Activated T-cell treated with anti-CD3 and anti-CD28 coated beads, Interleukin-2, amount 50 U/mL, for 4 hours (primary cell): ENCODE measurements at regions not wholly inside any gene's neighbourhood (a gene's known extent, or its start where the extent isn't known, plus 50 kb on each side); places are given as distances from the start of the nearest gene placed in this dataset.

Source experiments
- ATAC-seq, 2 donors: fragments of 200-7000 bp; cut with Tn5 transposase; one replicate each; pipeline ENCODE4 v1.10.0; 2021
- DNase-seq: peaks from one replicate; pipeline ENCODE4 v3.0.0-alpha.2; 2020
- H3K27me3 Mint-ChIP-seq: one replicate; pipeline ENCODE4 v1.8.0; 2021; ENCODE audit warnings: low read depth, mixed read lengths
- H3K36me3 Mint-ChIP-seq: one replicate; pipeline ENCODE4 v1.8.0; 2022; ENCODE audit warnings: mixed read lengths; ENCODE audit not compliant: insufficient read depth
- H3K4me1 Mint-ChIP-seq: one replicate; pipeline ENCODE4 v1.8.0; 2021; ENCODE audit warnings: low read depth, mixed read lengths
- H3K4me3 Mint-ChIP-seq: one replicate; pipeline ENCODE4 v1.8.0; 2021; ENCODE audit warnings: mild to moderate bottlenecking, moderate library complexity, mixed read lengths
- H3K9me3 Mint-ChIP-seq: one replicate; pipeline ENCODE4 v1.8.0; 2021; ENCODE audit warnings: mixed read lengths

- DNase-seq: peak; percentile 38
- Mint-ChIP-seq H3K4me3 (no peak overlapping the region), H3K9me3 (no peaks in the 10 kb centered on the region), H3K36me3 (no peaks in the 10 kb centered on the region), H3K4me1 (no peaks in the 10 kb centered on the region), H3K27me3 (peaks cover 4% of the 10 kb centered on the region)
- ATAC-seq: peak; percentile 35 to 37
Measured at GRCh38 chr11:135075740-135076139, 663.7 kb upstream of the B3GAT1 start.

GRCh38 chr11:135074397-135074998 lies 662.5 kb upstream of the B3GAT1 start:
- DNase-seq: no peak
- no peaks in the 10 kb centered on the region for H3K9me3 Mint-ChIP-seq
- ATAC-seq: no peak
- H3K27me3 Mint-ChIP-seq: peaks cover 6% of the 10 kb centered on the region
- H3K36me3 Mint-ChIP-seq: no peaks in the 10 kb centered on the region
- no peak overlapping the region for H3K4me3 Mint-ChIP-seq
- no peaks in the 10 kb centered on the region for H3K4me1 Mint-ChIP-seq

GRCh38 chr11:135073870-135074269 lies 661.8 kb upstream of the B3GAT1 start:
- H3K36me3 Mint-ChIP-seq: no peaks in the 10 kb centered on the region
- DNase-seq (no peak), ATAC-seq (peak in 1 of 2 donors; percentile 27)
- no peaks in the 10 kb centered on the region for H3K9me3 Mint-ChIP-seq
- no peaks in the 10 kb centered on the region for H3K4me1 Mint-ChIP-seq
- H3K27me3 Mint-ChIP-seq: peaks cover 10% of the 10 kb centered on the region
- no peak overlapping the region for H3K4me3 Mint-ChIP-seq

- Mint-ChIP-seq H3K9me3 (no peaks in the 10 kb centered on the region), H3K4me3 (no peak overlapping the region), H3K27me3 (peaks cover 12% of the 10 kb centered on the region), H3K36me3 (no peaks in the 10 kb centered on the region), H3K4me1 (no peaks in the 10 kb centered on the region)
- DNase-seq: no peak
- no peak for ATAC-seq
Measured at GRCh38 chr11:135073381-135073780, 661.3 kb upstream of the B3GAT1 start.

- no peaks in the 10 kb centered on the region for H3K4me1 Mint-ChIP-seq
- no peaks in the 10 kb centered on the region for H3K36me3 Mint-ChIP-seq
- H3K27me3 Mint-ChIP-seq: peaks cover 24% of the 10 kb centered on the region
- H3K9me3 Mint-ChIP-seq: no peaks in the 10 kb centered on the region
- no peak for DNase-seq
- H3K4me3 Mint-ChIP-seq: no peak overlapping the region
- ATAC-seq: no peak
Measured at GRCh38 chr11:135069890-135070289, 657.8 kb upstream of the B3GAT1 start.

- no peak for ATAC-seq
- Mint-ChIP-seq H3K4me1 (no peaks in the 10 kb centered on the region), H3K4me3 (no peak overlapping the region), H3K27me3 (peaks cover 26% of the 10 kb centered on the region), H3K36me3 (no peaks in the 10 kb centered on the region), H3K9me3 (no peaks in the 10 kb centered on the region)
- DNase-seq: no peak
Measured at GRCh38 chr11:135069063-135069462, 657.0 kb upstream of the B3GAT1 start.

- no peaks in the 10 kb centered on the region for H3K36me3 Mint-ChIP-seq
- no peak for ATAC-seq
- H3K4me1 Mint-ChIP-seq: no peaks in the 10 kb centered on the region
- H3K9me3 Mint-ChIP-seq: peaks cover 22% of the 10 kb centered on the region
- H3K4me3 Mint-ChIP-seq: no peak overlapping the region
- DNase-seq: no peak
- H3K27me3 Mint-ChIP-seq: peaks cover 19% of the 10 kb centered on the region
Measured at GRCh38 chr11:135062994-135063393, 651.0 kb upstream of the B3GAT1 start.

- H3K4me1 Mint-ChIP-seq: no peaks in the 10 kb centered on the region
- H3K4me3 Mint-ChIP-seq: no peak overlapping the region
- H3K36me3 Mint-ChIP-seq: no peaks in the 10 kb centered on the region
- peaks cover 20% of the 10 kb centered on the region for H3K27me3 Mint-ChIP-seq
- peaks cover 22% of the 10 kb centered on the region for H3K9me3 Mint-ChIP-seq
- ATAC-seq (no peak), DNase-seq (no peak)
Measured at GRCh38 chr11:135061166-135061565, 649.1 kb upstream of the B3GAT1 start.

GRCh38 chr11:135046986-135047385 lies 634.9 kb upstream of the B3GAT1 start:
- ATAC-seq: no peak
- peaks cover 16% of the 10 kb centered on the region for H3K27me3 Mint-ChIP-seq
- no peak for DNase-seq
- H3K36me3 Mint-ChIP-seq: no peaks in the 10 kb centered on the region
- H3K4me1 Mint-ChIP-seq: no peaks in the 10 kb centered on the region
- H3K4me3 Mint-ChIP-seq: no peak overlapping the region
- no peaks in the 10 kb centered on the region for H3K9me3 Mint-ChIP-seq

GRCh38 chr11:135046556-135046955 lies 634.5 kb upstream of the B3GAT1 start:
- H3K4me1 Mint-ChIP-seq: no peaks in the 10 kb centered on the region
- ATAC-seq: no peak

GRCh38 chr11:135043434-135043833 lies 631.4 kb upstream of the B3GAT1 start:
- ATAC-seq (no peak), DNase-seq (no peak)
- Mint-ChIP-seq H3K4me1 (no peaks in the 10 kb centered on the region), H3K4me3 (no peak overlapping the region), H3K9me3 (no peaks in the 10 kb centered on the region), H3K27me3 (peaks cover 10% of the 10 kb centered on the region), H3K36me3 (no peaks in the 10 kb centered on the region)

More at GRCh38 chr11:135046556-135046955, 634.5 kb upstream of the B3GAT1 start:
- peaks cover 11% of the 10 kb centered on the region for H3K27me3 Mint-ChIP-seq
- H3K4me3 Mint-ChIP-seq: no peak overlapping the region
- H3K36me3 Mint-ChIP-seq: no peaks in the 10 kb centered on the region
- DNase-seq: no peak
- H3K9me3 Mint-ChIP-seq: no peaks in the 10 kb centered on the region

- H3K27me3 Mint-ChIP-seq: peaks cover 5% of the 10 kb centered on the region
- no peak for ATAC-seq
- no peak overlapping the region for H3K4me3 Mint-ChIP-seq
- H3K36me3 Mint-ChIP-seq: no peaks in the 10 kb centered on the region
- no peaks in the 10 kb centered on the region for H3K4me1 Mint-ChIP-seq
- no peak for DNase-seq
- no peaks in the 10 kb centered on the region for H3K9me3 Mint-ChIP-seq
Measured at GRCh38 chr11:135037828-135038227, 625.8 kb upstream of the B3GAT1 start.

- no peaks in the 10 kb centered on the region for H3K4me1 Mint-ChIP-seq
- H3K9me3 Mint-ChIP-seq: no peaks in the 10 kb centered on the region
- no peak for ATAC-seq
- no peak for DNase-seq
- no peak overlapping the region for H3K4me3 Mint-ChIP-seq
- H3K27me3 Mint-ChIP-seq: peaks cover 10% of the 10 kb centered on the region
- H3K36me3 Mint-ChIP-seq: no peaks in the 10 kb centered on the region
Measured at GRCh38 chr11:135036488-135037297, 624.7 kb upstream of the B3GAT1 start.

- no peaks in the 10 kb centered on the region for H3K4me1 Mint-ChIP-seq
- ATAC-seq (no peak), DNase-seq (no peak)
- H3K9me3 Mint-ChIP-seq: no peaks in the 10 kb centered on the region
- no peak overlapping the region for H3K4me3 Mint-ChIP-seq
- H3K27me3 Mint-ChIP-seq: peaks cover 17% of the 10 kb centered on the region
- H3K36me3 Mint-ChIP-seq: no peaks in the 10 kb centered on the region
Measured at GRCh38 chr11:135035282-135035681, 623.2 kb upstream of the B3GAT1 start.

- Mint-ChIP-seq H3K27me3 (peaks cover 20% of the 10 kb centered on the region), H3K36me3 (no peaks in the 10 kb centered on the region), H3K4me1 (no peaks in the 10 kb centered on the region), H3K4me3 (no peak overlapping the region), H3K9me3 (no peaks in the 10 kb centered on the region)
- ATAC-seq (no peak), DNase-seq (no peak)
Measured at GRCh38 chr11:135033540-135033939, 621.5 kb upstream of the B3GAT1 start.
